ENCODE measurements at regions not wholly inside any gene's neighbourhood (a gene's known extent, or its start where the extent isn't known, plus 50 kb on each side); places are given as distances from the start of the nearest gene placed in this dataset. TPM values are rescaled to one million over a fixed set of nuclear protein-coding genes. Genes with fewer than 3 reads are reported as not detected.

- FAIRE-seq (peak; percentile 6), DNase-seq (ENCODE audit: low spot score in 2 of 2) (no peak)
Observed at GRCh38 chr3:162996368-162996767, 1499.8 kb downstream of the OTOL1 start.

GRCh38 chr3:162998205-162998604 is 1501.6 kb downstream of the OTOL1 start:
- DNase-seq (ENCODE audit: low spot score in 2 of 2) (no peak), FAIRE-seq (no peak)

GRCh38 chr3:163011596-163011995 is 1515.0 kb downstream of the OTOL1 start:
- FAIRE-seq: no peak
- DNase-seq (ENCODE audit: low spot score in 2 of 2): no peak

GRCh38 chr3:163016251-163016650 is 1519.6 kb downstream of the OTOL1 start:
- no peak for FAIRE-seq
- DNase-seq (ENCODE audit: low spot score in 2 of 2): no peak

- FAIRE-seq (no peak), DNase-seq (ENCODE audit: low spot score in 2 of 2) (no peak)
Observed at GRCh38 chr3:163018067-163018466, 1521.5 kb downstream of the OTOL1 start.

- DNase-seq (ENCODE audit: low spot score in 2 of 2): no peak
- FAIRE-seq: no peak
Observed at GRCh38 chr3:163018664-163019063, 1522.1 kb downstream of the OTOL1 start.

- DNase-seq (ENCODE audit: low spot score in 2 of 2): no peak
- no peak for FAIRE-seq
Observed at GRCh38 chr3:163019260-163019659, 1522.7 kb downstream of the OTOL1 start.

- no peak for DNase-seq (ENCODE audit: low spot score in 2 of 2)
- no peak for FAIRE-seq
Observed at GRCh38 chr3:163033652-163034051, 1537.0 kb downstream of the OTOL1 start.

GRCh38 chr3:163039636-163040035 is 1543.0 kb downstream of the OTOL1 start:
- no peak for FAIRE-seq

GRCh38 chr3:163043074-163043473 is 1546.5 kb downstream of the OTOL1 start:
- DNase-seq (ENCODE audit: low spot score in 2 of 2) (no peak), FAIRE-seq (no peak)

More at GRCh38 chr3:163039636-163040035, 1543.0 kb downstream of the OTOL1 start:
- no peak for DNase-seq (ENCODE audit: low spot score in 2 of 2)

- no peak for DNase-seq (ENCODE audit: low spot score in 2 of 2)
- no peak for FAIRE-seq
Observed at GRCh38 chr3:163045945-163046344, 1549.3 kb downstream of the OTOL1 start.

- no peak for FAIRE-seq
- DNase-seq (ENCODE audit: low spot score in 2 of 2): no peak
Observed at GRCh38 chr3:163048881-163049280, 1552.3 kb downstream of the OTOL1 start.

GRCh38 chr3:163056874-163057497 is 1560.4 kb downstream of the OTOL1 start:
- DNase-seq (ENCODE audit: low spot score in 2 of 2) (peak in 1 of 2 donors; percentile 24), FAIRE-seq (no peak)

GRCh38 chr3:163058031-163058854 is 1561.6 kb downstream of the OTOL1 start:
- no peak for FAIRE-seq

GRCh38 chr3:163071713-163072112 is 1575.1 kb downstream of the OTOL1 start:
- DNase-seq (ENCODE audit: low spot score in 2 of 2) (no peak), FAIRE-seq (no peak)

More at GRCh38 chr3:163058031-163058854, 1561.6 kb downstream of the OTOL1 start:
- DNase-seq (ENCODE audit: low spot score in 2 of 2): no peak

Small RNA genes lying in the stretch of these regions (small RNA-seq; reads per million reads assigned to genes)
- not detected for gene AC128716.1

Measured in frontal cortex (tissue), 4 donors.